EL (cell line): ENCODE measurements at regions not wholly inside any gene's neighbourhood (a gene's known extent, or its start where the extent isn't known, plus 50 kb on each side); places are given as distances from the start of the nearest gene placed in this dataset.
A peak's percentile ranks its signal among the peaks of the same experiment; 100 is the strongest.
"Not testable (repeated sequence)": the region's sequence is repeated elsewhere in the genome, so short reads cannot be mapped to it uniquely, and the experiment has no call there.

ENCODE experiments used
- DNase-seq: peaks from one replicate; pipeline ENCODE4 v3.0.0-alpha.2; 2016

GRCh38 chr16:29327631-29328408 is 78.7 kb downstream of the NPIPB11 start:
- peak; percentile 71 for DNase-seq

GRCh38 chr16:29326164-29327125 is 80.1 kb downstream of the NPIPB11 start:
- not testable (repeated sequence) for DNase-seq

GRCh38 chr16:29323725-29324124 is 82.8 kb downstream of the NPIPB11 start:
- not testable (repeated sequence) for DNase-seq

GRCh38 chr16:29321585-29321984 is 84.9 kb downstream of the NPIPB11 start:
- DNase-seq: no peak

GRCh38 chr16:29321000-29321393 is 85.5 kb downstream of the NPIPB11 start:
- no peak for DNase-seq

- DNase-seq: no peak
Measured at GRCh38 chr16:29320274-29320999, 86.1 kb downstream of the NPIPB11 start.

- DNase-seq: no peak
Measured at GRCh38 chr16:29319726-29320125, 86.8 kb downstream of the NPIPB11 start.

GRCh38 chr16:29318561-29318968 is 87.9 kb downstream of the NPIPB11 start:
- peak; percentile 67 for DNase-seq

- DNase-seq: no peak
Measured at GRCh38 chr16:29318037-29318436, 88.5 kb downstream of the NPIPB11 start.

GRCh38 chr16:29317269-29317668 is 89.2 kb downstream of the NPIPB11 start:
- DNase-seq: no peak

GRCh38 chr16:29316761-29317183 is 89.7 kb downstream of the NPIPB11 start:
- DNase-seq: no peak

GRCh38 chr16:29315916-29316517 is 90.5 kb downstream of the NPIPB11 start:
- no peak for DNase-seq

- no peak for DNase-seq
Measured at GRCh38 chr16:29315046-29315445, 91.5 kb downstream of the NPIPB11 start.

- DNase-seq: no peak
Measured at GRCh38 chr16:29314292-29314934, 92.1 kb downstream of the NPIPB11 start.

- no peak for DNase-seq
Measured at GRCh38 chr16:29313559-29314048, 92.9 kb downstream of the NPIPB11 start.

GRCh38 chr16:29312835-29313558 is 93.5 kb downstream of the NPIPB11 start:
- no peak for DNase-seq

- not testable (repeated sequence) for DNase-seq
Measured at GRCh38 chr16:29312345-29312675, 94.2 kb downstream of the NPIPB11 start.

GRCh38 chr16:29311461-29312344 is 94.8 kb downstream of the NPIPB11 start:
- no peak for DNase-seq

GRCh38 chr16:29310852-29311314 is 95.6 kb downstream of the NPIPB11 start:
- DNase-seq: no peak

- not testable (repeated sequence) for DNase-seq
Measured at GRCh38 chr16:29310243-29310642, 96.3 kb downstream of the NPIPB11 start.
